GM12878 (cell line): ENCODE measurements at regions not wholly inside any gene's neighbourhood (a gene's known extent, or its start where the extent isn't known, plus 50 kb on each side); places are given as distances from the start of the nearest gene placed in this dataset.

Experiments
- ATAC-seq: fragments of 200-7000 bp; cut with Tn5 transposase; 3 replicates; pipeline ENCODE4 v1.9.1; 2020; ENCODE audit warnings: mild to moderate bottlenecking, moderate library complexity
- BruUV-seq: library from RNA; stranded (reverse); fragments of 400-500 nt; replicated peaks from 2 replicates; lab custom pipeline; 2021; lab: Mats Ljungman, UMichigan
- CTCF ChIA-PET: fragments of 300-600 bp; sonication (Branson Sonifier 250); formaldehyde crosslinking; extraction: SDS; loops from one replicate; lab custom pipeline; 2021; ENCODE audit warnings: inconsistent platforms; lab: Yijun Ruan, JAX
- POLR2A ChIA-PET: fragments of 350-600 bp; formaldehyde crosslinking; extraction: SDS; loops from one replicate; lab custom pipeline; 2021; ENCODE audit warnings: inconsistent platforms; lab: Charles Lee
- RAD21 ChIA-PET: fragments of 300-600 bp; sonication (Branson Sonifier 250); formaldehyde crosslinking; loops from one replicate; lab custom pipeline; 2023; ENCODE audit warnings: antibody characterized with exemption; ENCODE audit not compliant: unreplicated experiment; lab: Charles Lee
- SMC1A ChIA-PET: fragments of 300-600 bp; sonication (Branson Sonifier 250); formaldehyde crosslinking; loops from one replicate; lab custom pipeline; 2023; ENCODE audit not compliant: unreplicated experiment, uncharacterized antibody; lab: Charles Lee
- DNase-seq: peaks from one replicate; pipeline ENCODE4 v3.0.0-alpha.2; 2011; ENCODE audit warnings: low read depth, low spot score
- FAIRE-seq: peaks from 3 replicates; lab custom pipeline; 2011; peaks lifted over from hg19 to GRCh38; lab: Jason Lieb, UNC
- H2AFZ ChIP-seq: 2 replicates; pipeline ENCODE4 v1.6.0; 2011; ENCODE audit warnings: low read depth, low read length, control low read depth; ENCODE audit not compliant: control insufficient read depth
- H3K27ac ChIP-seq: 2 replicates; pipeline ENCODE4 v1.5.1; 2011; ENCODE audit warnings: control low read depth; ENCODE audit not compliant: control insufficient read depth, insufficient read depth
- H3K27me3 ChIP-seq, 2 experiments: replicated peaks in 1 of 2; 2 replicates each; pipeline versions ENCODE4 v1.6.0 to v1.6.1; 2011; ENCODE audit warnings: low read length in 1 of 2; ENCODE audit not compliant: control insufficient read depth in 2 of 2, insufficient read depth in 2 of 2
- H3K36me3 ChIP-seq, 2 experiments: 2 replicates each; pipeline ENCODE4 v1.5.1; 2011; ENCODE audit warnings: low read length in 1 of 2; ENCODE audit not compliant: control insufficient read depth in 2 of 2, insufficient read depth in 2 of 2
- H3K4me1 ChIP-seq: 2 replicates; pipeline ENCODE4 v1.6.1; 2011; ENCODE audit warnings: mild to moderate bottlenecking, low read length, moderate library complexity, mixed read lengths; ENCODE audit not compliant: control insufficient read depth, insufficient read depth
- H3K4me2 ChIP-seq: 2 replicates; pipeline ENCODE4 v1.6.0; 2011; ENCODE audit warnings: control low read depth; ENCODE audit not compliant: control insufficient read depth, insufficient read depth
- H3K4me3 ChIP-seq: fragments of 200-600 bp; sonication (generic); 2 replicates; pipeline ENCODE4 v1.5.1; 2016
- H3K79me2 ChIP-seq: 2 replicates; pipeline ENCODE4 v1.6.0; 2011; ENCODE audit warnings: low read length; ENCODE audit not compliant: control insufficient read depth, insufficient read depth
- H3K9ac ChIP-seq: 2 replicates; pipeline ENCODE4 v1.8.0; 2011; ENCODE audit warnings: low read length, control low read depth, mixed read lengths; ENCODE audit not compliant: control insufficient read depth, insufficient read depth
- H3K9me3 ChIP-seq: replicated peaks from 3 replicates; pipeline ENCODE4 v1.5.1; 2011; ENCODE audit warnings: mild to moderate bottlenecking, low read length; ENCODE audit not compliant: control insufficient read depth, insufficient read depth
- H4K20me1 ChIP-seq: 2 replicates; pipeline ENCODE4 v1.6.0; 2011; ENCODE audit not compliant: control insufficient read depth, insufficient read depth
- BCL3 ChIP-seq: IDR thresholded peaks from 2 replicates; pipeline ENCODE4 v1.6.1; 2011; ENCODE audit warnings: borderline replicate concordance, low read depth, mild to moderate bottlenecking, moderate library complexity, low read length; ENCODE audit not compliant: insufficient read depth, poor library complexity, severe bottlenecking
- CHD4 ChIP-seq: fragments of 200-600 bp; sonication (generic); IDR thresholded peaks from 2 replicates; pipeline ENCODE4 v1.6.1; 2016; ENCODE audit warnings: mild to moderate bottlenecking
- DPF2 ChIP-seq: fragments of 450-650 bp; IDR thresholded peaks from 2 replicates; pipeline ENCODE4 v1.6.1; 2017; ENCODE audit warnings: mild to moderate bottlenecking
- FOXK2 ChIP-seq: fragments of 450-650 bp; IDR thresholded peaks from 2 replicates; pipeline ENCODE4 v1.6.1; 2017; ENCODE audit warnings: mild to moderate bottlenecking, moderate library complexity
- GATAD2B ChIP-seq: fragments of 450-650 bp; conservative IDR thresholded peaks from 2 replicates; pipeline ENCODE4 v1.6.1; 2017; ENCODE audit warnings: low read depth, mild to moderate bottlenecking, moderate library complexity
- HDAC2 ChIP-seq: fragments of 200-600 bp; sonication (generic); IDR thresholded peaks from 2 replicates; pipeline ENCODE4 v1.6.1; 2017
- HDAC6 ChIP-seq: fragments of 200-600 bp; sonication (generic); IDR thresholded peaks from one replicate; pipeline ENCODE4 v1.8.0; 2017; ENCODE audit warnings: antibody characterized with exemption; ENCODE audit not compliant: unreplicated experiment
- IKZF2 ChIP-seq, 2 experiments: fragments of 450-650 bp; IDR thresholded peaks; 2 replicates each; pipeline ENCODE4 v1.6.1; 2017; ENCODE audit warnings: mild to moderate bottlenecking in 2 of 2, moderate library complexity in 2 of 2
- NFXL1 ChIP-seq: fragments of 450-650 bp; IDR thresholded peaks from 2 replicates; pipeline ENCODE4 v1.6.1; 2017; ENCODE audit warnings: antibody characterized with exemption, mild to moderate bottlenecking, borderline replicate concordance
- PAX5 ChIP-seq: IDR thresholded peaks from 2 replicates; pipeline ENCODE4 v1.6.1; 2011; ENCODE audit warnings: low read depth, low read length, borderline replicate concordance
- POLR2A ChIP-seq: IDR thresholded peaks from 2 replicates; pipeline ENCODE4 v1.6.1; 2011; ENCODE audit warnings: low read depth, mild to moderate bottlenecking, low read length
- RAD51 ChIP-seq: fragments of 450-650 bp; IDR thresholded peaks from 2 replicates; pipeline ENCODE4 v1.6.1; 2016; ENCODE audit warnings: moderate library complexity, mild to moderate bottlenecking, inconsistent platforms
- RCOR1 ChIP-seq: conservative IDR thresholded peaks from 2 replicates; pipeline ENCODE4 v1.6.1; 2012; ENCODE audit warnings: low read depth, low read length, improper control_type of control experiment
- SIN3A ChIP-seq: IDR thresholded peaks from 2 replicates; pipeline ENCODE4 v1.6.1; 2012; ENCODE audit warnings: low read depth, low read length, improper control_type of control experiment
- SREBF1 ChIP-seq: IDR thresholded peaks from 2 replicates; pipeline ENCODE4 v1.6.1; 2012; ENCODE audit warnings: mild to moderate bottlenecking, low read length
- TARDBP ChIP-seq: IDR thresholded peaks from 2 replicates; pipeline ENCODE4 v1.6.1; 2016; ENCODE audit warnings: borderline replicate concordance
- ZNF207 ChIP-seq: fragments of 450-650 bp; IDR thresholded peaks from 2 replicates; pipeline ENCODE4 v1.6.1; 2014; ENCODE audit warnings: antibody characterized with exemption, mild to moderate bottlenecking, borderline replicate concordance
- ZNF217 ChIP-seq: fragments of 450-650 bp; IDR thresholded peaks from 2 replicates; pipeline ENCODE4 v1.6.1; 2017; ENCODE audit warnings: antibody characterized with exemption, mild to moderate bottlenecking
- ZNF384 ChIP-seq: IDR thresholded peaks from 2 replicates; pipeline ENCODE4 v1.6.1; 2012; ENCODE audit warnings: low read depth, mild to moderate bottlenecking, low read length, improper control_type of control experiment, borderline replicate concordance
- WGBS: methylation state at CpG from one replicate; pipeline ENCODE4 v1.1.6; 2016; ENCODE audit warnings: low lambda C conversion rate; ENCODE audit not compliant: insufficient replicate concordance, insufficient coverage; ENCODE audit errors: missing lambda C conversion rate; 5-methylcytosine and 5-hydroxymethylcytosine counted together
- in situ Hi-C: fragments of 300-500 bp; cut with MboI; formaldehyde crosslinking; loops from 9 replicates; pipeline ENCODE4 v1.14.3; 2018; ENCODE audit warnings: mixed read lengths
- intact Hi-C: fragments of 100-400 bp; cut with micrococcal nuclease; formaldehyde crosslinking; loops from one replicate; pipeline ENCODE4 v1.14.2; 2022; ENCODE audit not compliant: unreplicated experiment

- intact Hi-C loops (no loop called here), in situ Hi-C loops (no loop called here)
- Histone ChIP-seq H3K4me3 (no peak overlapping the region), H3K9ac (no peak overlapping the region), H3K36me3 (no peaks in the 10 kb centered on the region), H4K20me1 (no peaks in the 10 kb centered on the region), H3K9me3 (no peaks in the 10 kb centered on the region), H3K4me1 (no peaks in the 10 kb centered on the region), H3K27ac (no peak overlapping the region), H3K79me2 (no peaks in the 10 kb centered on the region), H2AFZ (no peak overlapping the region), H3K4me2 (no peak overlapping the region), H3K27me3 (no peaks in the 10 kb centered on the region)
- RAD21 ChIA-PET: no interaction called here
- FAIRE-seq (peak; percentile 7), ATAC-seq (no peak), DNase-seq (no peak)
- TF ChIP-seq FOXK2 (no peak), BCL3 (no peak), POLR2A (no peak), RAD51 (no peak), PAX5 (no peak), DPF2 (no peak), NFXL1 (no peak), ZNF384 (no peak)
- 51% methylated on average over 6 of the region's 6 CpGs for WGBS
- CTCF ChIA-PET: interaction anchor here (0.6 kb wide), 1 partner anchor 17 kb away, joined by 3 read pairs; no protein-coding TSS in a partner anchor
- POLR2A ChIA-PET: no interaction called here
- SMC1A ChIA-PET: no interaction called here
- no TSS peak for BruUV-seq
These were observed 376.2 kb downstream of the SOX11 start for GRCh38 chr2:6068429-6068828.

- no peaks in the 10 kb centered on the region for H3K79me2 ChIP-seq
- RAD21 ChIA-PET: no interaction called here
- TF ChIP-seq TARDBP: no peak
- TF ChIP-seq RCOR1: no peak
- TF ChIP-seq CHD4: no peak
- TF ChIP-seq ZNF207: no peak
- TF ChIP-seq HDAC6: no peak
- TF ChIP-seq GATAD2B: no peak
- no peak for TF ChIP-seq ZNF217
- TF ChIP-seq HDAC2: no peak
- no peak for TF ChIP-seq IKZF2 (IDR thresholded peaks at IDR 0.05)
- TF ChIP-seq SREBF1: no peak
- no peak for TF ChIP-seq SIN3A
- TF ChIP-seq, all 136 proteins: peak for 0
- DNase-seq (no peak), ATAC-seq (no peak), FAIRE-seq (no peak)
- in situ Hi-C loops (no loop called here), intact Hi-C loops (no loop called here)
- ChIA-PET CTCF (no interaction called here), POLR2A (no interaction called here), SMC1A (no interaction called here)
- Histone ChIP-seq H3K4me2 (no peak overlapping the region), H3K27ac (no peak overlapping the region), H3K9ac (no peak overlapping the region), H2AFZ (no peak overlapping the region), H3K4me1 (no peaks in the 10 kb centered on the region), H3K27me3 (no peaks in the 10 kb centered on the region), H3K4me3 (no peak overlapping the region), H3K9me3 (no peaks in the 10 kb centered on the region), H3K36me3 (no peaks in the 10 kb centered on the region), H4K20me1 (no peaks in the 10 kb centered on the region)
- WGBS: 22% methylated on average over 5 of the region's 5 CpGs
- no TSS peak for BruUV-seq
These were observed 377.2 kb downstream of the SOX11 start for GRCh38 chr2:6069381-6069780.
